DMS79 (cell line): ENCODE measurements at regions not wholly inside any gene's neighbourhood (a gene's known extent, or its start where the extent isn't known, plus 50 kb on each side); places are given as distances from the start of the nearest gene placed in this dataset.

Experiments
- DNase-seq: peaks from one replicate; lab custom pipeline; 2025; lab: John Stamatoyannopoulos, UW

GRCh38 chr1:56222914-56223540 is 356.3 kb downstream of the PLPP3 start:
- no peak for DNase-seq

GRCh38 chr1:56220021-56220420 is 359.3 kb downstream of the PLPP3 start:
- no peak for DNase-seq

DNA sequence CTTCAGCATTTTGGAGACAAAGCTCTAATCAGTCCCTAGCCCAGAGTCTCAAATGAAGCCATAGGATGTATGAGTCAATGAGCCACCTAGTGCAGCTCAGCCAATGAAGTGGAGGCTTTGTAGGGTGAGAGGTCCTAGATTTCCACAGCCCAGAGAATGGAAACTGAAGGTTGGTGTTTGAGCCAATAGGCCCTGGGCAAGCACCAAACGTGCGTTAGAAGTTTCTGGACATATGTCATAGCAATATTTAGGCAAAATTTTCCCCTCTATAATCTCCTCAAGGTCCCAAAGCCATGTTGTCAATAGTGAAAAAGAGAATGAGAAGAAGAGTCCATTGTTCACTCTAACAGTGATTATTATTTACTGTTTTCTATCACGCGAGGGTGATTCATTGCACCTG is 361.3 kb downstream of the PLPP3 start:
- DNase-seq: no peak

GRCh38 chr1:56216218-56216617 is 363.1 kb downstream of the PLPP3 start:
- DNase-seq: no peak

GRCh38 chr1:56215771-56216170 is 363.6 kb downstream of the PLPP3 start:
- no peak for DNase-seq

- no peak for DNase-seq
Measured at GRCh38 chr1:56215086-56215485, 364.3 kb downstream of the PLPP3 start.

DNA sequence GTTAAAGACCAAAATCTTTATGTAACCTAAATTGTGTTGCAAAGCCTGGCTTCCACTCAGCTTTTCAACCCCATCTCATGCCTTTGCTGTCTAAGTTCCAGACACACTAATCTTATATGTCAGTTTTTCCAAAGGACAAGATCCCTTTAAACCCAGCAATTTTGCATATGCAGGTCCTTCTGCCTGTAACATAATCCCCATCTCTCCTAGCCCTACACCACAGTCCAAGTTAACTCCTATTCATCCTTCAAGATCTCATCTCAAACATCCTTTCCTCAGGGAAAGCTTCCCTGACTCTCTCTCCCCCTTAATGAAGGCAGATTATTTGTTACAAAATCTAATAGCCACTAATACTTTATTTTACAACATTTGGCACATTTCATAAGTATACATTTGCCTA is 366.3 kb downstream of the PLPP3 start:
- DNase-seq: no peak

- no peak for DNase-seq
Measured at GRCh38 chr1:56212143-56212542, 367.2 kb downstream of the PLPP3 start.

- DNase-seq: no peak
Measured at GRCh38 chr1:56206391-56206790, 373.0 kb downstream of the PLPP3 start.

GRCh38 chr1:56204206-56204605 is 375.2 kb downstream of the PLPP3 start:
- no peak for DNase-seq

DNA sequence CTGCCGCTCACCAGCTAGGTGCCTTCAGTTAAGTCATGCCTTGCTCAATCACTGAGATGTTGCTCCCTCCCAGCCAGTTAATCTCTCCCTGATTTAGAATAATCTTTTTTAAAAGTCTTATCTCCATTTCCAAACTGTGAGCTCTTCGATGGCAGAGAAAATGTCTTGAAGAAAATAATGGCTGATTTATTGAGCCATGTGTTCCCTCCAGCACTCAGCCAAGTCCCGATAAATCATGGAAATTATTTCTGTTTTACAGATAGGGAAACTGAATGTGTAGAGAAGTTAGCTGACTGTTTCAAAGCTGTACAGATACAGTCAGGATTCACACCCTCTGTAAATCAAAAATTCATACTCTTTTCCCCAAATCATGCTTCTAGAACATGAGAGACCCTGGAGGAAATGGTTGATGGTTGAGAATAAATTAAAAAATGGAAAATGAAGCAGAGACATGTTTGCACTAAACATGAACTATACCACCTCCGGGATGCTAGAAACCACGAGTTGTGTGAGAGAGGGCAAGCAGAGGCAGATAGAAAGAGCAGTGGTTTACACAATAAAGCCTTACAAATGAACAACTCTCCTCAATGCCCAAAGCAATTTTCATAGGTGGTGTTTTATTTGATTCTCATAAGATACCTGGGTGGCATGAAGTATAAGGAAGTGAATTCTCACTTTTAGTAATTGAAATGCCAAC is 376.4 kb downstream of the PLPP3 start:
- no peak for DNase-seq

GRCh38 chr1:56202186-56202585 is 377.2 kb downstream of the PLPP3 start:
- DNase-seq: no peak

DNA sequence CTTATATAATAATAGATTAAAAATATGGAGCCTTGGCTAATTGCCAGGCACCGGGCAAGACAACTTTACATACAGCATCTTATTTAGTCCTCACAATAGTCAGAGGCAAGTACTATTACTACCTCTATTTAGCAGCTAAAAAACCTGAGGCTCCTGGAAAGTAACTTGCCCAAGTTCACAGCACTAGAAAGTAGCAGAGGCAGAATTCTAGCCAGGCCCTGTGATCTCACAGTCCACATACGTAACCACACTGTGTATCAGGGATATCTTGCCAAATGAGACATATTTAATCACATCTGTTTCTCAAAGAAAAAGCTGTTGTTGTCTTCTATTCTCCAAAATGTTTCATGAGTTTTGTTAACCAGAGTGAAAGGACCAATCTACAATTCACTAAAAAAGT is 378.5 kb downstream of the PLPP3 start:
- DNase-seq: no peak

DNA sequence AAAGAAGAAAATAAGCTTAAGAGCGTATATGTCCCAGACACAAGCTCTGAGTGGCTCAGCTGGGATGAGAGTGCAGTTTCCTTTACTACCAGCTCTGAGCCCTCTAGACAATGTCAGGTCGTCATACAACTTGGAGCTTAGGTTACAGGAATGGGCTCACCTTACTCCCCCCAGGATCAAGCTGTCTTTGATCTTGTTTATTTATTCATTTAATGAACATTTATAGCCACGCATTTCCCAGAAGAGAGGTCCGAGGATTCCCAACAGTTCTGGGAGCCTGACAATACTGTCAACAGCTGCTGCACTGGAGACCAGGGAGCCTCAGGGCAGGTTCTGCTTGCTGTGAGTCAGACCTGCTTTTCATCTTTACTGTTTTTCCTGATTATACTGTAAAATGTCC is 378.9 kb downstream of the PLPP3 start:
- DNase-seq: no peak

- no peak for DNase-seq
Measured at GRCh38 chr1:56199956-56200355, 379.4 kb downstream of the PLPP3 start.

DNA sequence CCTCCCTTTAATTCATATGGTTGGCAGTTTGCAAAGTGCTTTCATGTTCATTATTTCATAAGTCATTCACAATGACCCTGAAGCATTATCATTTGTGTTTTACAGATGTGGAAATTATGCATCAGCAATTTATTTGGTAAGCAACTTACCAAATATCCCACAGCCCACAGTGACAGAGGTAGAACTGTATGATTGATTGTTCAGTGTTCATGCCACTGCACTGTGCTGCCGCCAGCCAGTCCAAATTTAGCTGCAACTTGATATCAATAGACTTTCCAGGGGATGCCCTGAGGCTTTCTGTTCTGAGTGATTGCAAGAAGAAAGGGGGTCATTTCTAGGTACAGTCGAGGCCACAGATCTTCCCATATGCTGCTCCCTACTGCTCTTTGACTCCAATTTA is 380.3 kb downstream of the PLPP3 start:
- no peak for DNase-seq

DNA sequence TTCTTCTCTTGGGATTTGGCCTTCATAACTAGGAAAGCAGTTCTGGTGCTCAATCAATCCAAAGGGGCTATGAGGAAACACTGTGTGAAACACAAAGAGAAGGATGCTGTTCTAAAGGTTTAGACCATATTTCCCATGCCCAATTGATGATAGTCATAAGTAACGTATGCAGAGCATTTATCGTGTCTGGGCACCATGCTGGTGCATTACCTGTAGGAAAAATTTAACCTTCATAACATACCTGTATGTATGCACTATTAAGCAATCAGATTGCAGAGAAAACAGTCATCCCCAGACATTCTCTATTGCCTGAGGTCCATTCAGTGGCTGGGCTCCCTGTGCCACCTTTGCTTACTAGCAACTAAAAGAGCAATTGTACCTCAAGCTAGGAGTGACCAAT is 381.4 kb downstream of the PLPP3 start:
- DNase-seq: no peak

GRCh38 chr1:56196839-56197238 is 382.5 kb downstream of the PLPP3 start:
- no peak for DNase-seq

- no peak for DNase-seq
Measured at GRCh38 chr1:56194701-56195300, 384.6 kb downstream of the PLPP3 start.

- DNase-seq: no peak
Measured at GRCh38 chr1:56193656-56194055, 385.7 kb downstream of the PLPP3 start.

DNA sequence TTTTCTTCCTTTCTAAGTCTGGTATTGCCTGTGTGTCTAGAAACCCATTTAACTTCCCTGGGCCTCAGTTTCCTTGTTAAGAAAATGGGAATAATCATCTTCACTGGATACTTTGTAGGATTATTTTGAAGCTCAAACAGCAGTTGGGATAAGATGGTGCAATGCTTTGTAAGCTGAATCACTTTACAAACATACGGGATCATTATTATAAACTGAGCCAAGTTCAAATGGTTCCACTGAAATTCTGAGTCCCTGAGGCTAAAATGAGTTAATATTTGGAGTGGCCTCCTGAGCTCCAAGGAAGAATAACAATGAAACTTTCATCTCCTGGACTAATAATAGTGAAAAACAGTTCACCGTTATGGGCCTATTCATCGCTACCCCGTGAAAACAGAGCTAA is 388.0 kb downstream of the PLPP3 start:
- DNase-seq: no peak

GRCh38 chr1:56190806-56191365 is 388.5 kb downstream of the PLPP3 start:
- DNase-seq: no peak
